Brain microvascular endothelial cell (primary cell): ENCODE measurements at regions not wholly inside any gene's neighbourhood (a gene's known extent, or its start where the extent isn't known, plus 50 kb on each side); places are given as distances from the start of the nearest gene placed in this dataset.

Experiments
- DNase-seq: peaks from one replicate; pipeline ENCODE4 v3.0.0-alpha.2; 2020
- H3K27ac ChIP-seq: fragments of 250-450 bp; sonication (Bioruptor Pico); 2 replicates; pipeline ENCODE4 v1.5.1; 2020; ENCODE audit warnings: mild to moderate bottlenecking, moderate library complexity
- H3K27me3 ChIP-seq: fragments of 250-450 bp; sonication (Bioruptor Pico); replicated peaks from 2 replicates; pipeline ENCODE4 v1.5.1; 2020; ENCODE audit warnings: mild to moderate bottlenecking
- H3K36me3 ChIP-seq: fragments of 250-450 bp; sonication (Bioruptor Pico); replicated peaks from 2 replicates; pipeline ENCODE4 v1.5.1; 2020; ENCODE audit warnings: mild to moderate bottlenecking
- H3K4me3 ChIP-seq: 2 replicates; pipeline ENCODE4 v1.5.1; 2011; ENCODE audit warnings: low read depth, mild to moderate bottlenecking, control low read depth, low read length, moderate library complexity
- in situ Hi-C: cut with HindIII; loops from 2 replicates; pipeline ENCODE4 v1.10.0; 2017; ENCODE audit warnings: low sequenced_read_pairs, low pct_ligation_motif_present
- TF ChIP-seq, protein P1 (sequence below): IDR thresholded peaks from 2 replicates; pipeline ENCODE4 v1.5.1; 2011; ENCODE audit warnings: low read depth, mild to moderate bottlenecking, moderate library complexity, low read length, control low read depth, inconsistent platforms; ENCODE audit errors: missing control alignments

DNA sequence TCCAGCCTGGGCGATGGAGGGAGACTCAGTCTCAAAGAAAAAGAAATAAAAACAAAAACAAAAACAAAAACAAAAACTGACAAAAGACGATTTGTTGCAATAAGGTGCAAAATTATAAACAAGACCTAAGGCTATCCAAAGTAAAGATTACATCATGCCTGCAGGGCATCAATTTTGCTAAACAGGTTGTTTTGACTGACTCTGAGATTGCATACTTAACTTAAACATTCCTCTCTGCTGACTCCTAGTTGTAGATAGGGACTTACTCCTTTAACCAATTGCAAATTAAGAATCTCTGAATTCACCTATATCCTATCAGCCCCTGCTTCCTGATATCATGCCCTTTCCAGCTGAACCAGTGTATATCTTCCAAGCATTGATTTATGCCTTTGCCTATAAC lies 2687.3 kb downstream of the PCDH7 start:
- TF ChIP-seq, protein P1, sequence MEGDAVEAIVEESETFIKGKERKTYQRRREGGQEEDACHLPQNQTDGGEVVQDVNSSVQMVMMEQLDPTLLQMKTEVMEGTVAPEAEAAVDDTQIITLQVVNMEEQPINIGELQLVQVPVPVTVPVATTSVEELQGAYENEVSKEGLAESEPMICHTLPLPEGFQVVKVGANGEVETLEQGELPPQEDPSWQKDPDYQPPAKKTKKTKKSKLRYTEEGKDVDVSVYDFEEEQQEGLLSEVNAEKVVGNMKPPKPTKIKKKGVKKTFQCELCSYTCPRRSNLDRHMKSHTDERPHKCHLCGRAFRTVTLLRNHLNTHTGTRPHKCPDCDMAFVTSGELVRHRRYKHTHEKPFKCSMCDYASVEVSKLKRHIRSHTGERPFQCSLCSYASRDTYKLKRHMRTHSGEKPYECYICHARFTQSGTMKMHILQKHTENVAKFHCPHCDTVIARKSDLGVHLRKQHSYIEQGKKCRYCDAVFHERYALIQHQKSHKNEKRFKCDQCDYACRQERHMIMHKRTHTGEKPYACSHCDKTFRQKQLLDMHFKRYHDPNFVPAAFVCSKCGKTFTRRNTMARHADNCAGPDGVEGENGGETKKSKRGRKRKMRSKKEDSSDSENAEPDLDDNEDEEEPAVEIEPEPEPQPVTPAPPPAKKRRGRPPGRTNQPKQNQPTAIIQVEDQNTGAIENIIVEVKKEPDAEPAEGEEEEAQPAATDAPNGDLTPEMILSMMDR = no peak

DNA sequence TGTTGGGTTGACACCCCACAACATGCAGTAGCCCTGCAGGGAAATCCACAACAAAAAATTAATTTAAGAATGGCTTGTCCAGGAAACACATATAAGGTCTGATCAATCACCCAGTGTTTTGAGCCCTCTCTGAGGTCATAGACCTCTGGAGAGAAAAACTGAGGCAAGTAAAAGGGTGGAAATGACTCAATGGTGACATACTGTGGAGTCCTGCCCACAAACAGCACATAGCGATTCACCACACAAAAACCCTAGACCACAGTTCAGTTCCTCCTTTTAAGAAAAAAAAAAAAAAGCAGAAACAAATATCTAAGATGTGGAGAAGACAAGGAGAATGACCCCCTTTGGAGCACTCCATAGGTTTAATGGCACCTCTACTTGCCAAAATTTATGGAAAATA lies 2691.0 kb downstream of the PCDH7 start:
- DNase-seq = no peak

More for the DNA sequence above, 2687.3 kb downstream of the PCDH7 start:
- no peak for DNase-seq
- no peak overlapping the region for H3K4me3 ChIP-seq
- no peaks in the 10 kb centered on the region for H3K36me3 ChIP-seq
- H3K27ac ChIP-seq = no peak overlapping the region
- H3K27me3 ChIP-seq = no peaks in the 10 kb centered on the region
- in situ Hi-C loops = no loop called here

DNA sequence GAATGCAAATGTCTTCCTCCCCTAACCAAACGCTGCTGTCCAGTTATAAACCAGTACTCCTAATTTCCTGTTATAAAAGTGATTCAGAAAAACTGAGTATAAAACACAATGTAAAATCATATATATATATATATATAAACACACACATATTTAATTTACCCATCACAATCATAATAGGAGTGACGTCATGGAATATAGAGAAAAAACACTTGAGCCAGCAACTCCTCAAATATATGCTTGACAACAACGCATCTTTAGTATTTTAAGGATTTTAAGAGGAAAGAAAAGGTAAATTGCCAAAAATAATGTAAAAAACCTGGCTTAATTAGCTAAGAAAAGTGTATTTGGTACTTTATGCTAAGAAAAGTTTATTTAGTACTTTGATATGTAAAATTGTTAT lies 2701.7 kb downstream of the PCDH7 start:
- in situ Hi-C loops = no loop called here
- no peak overlapping the region for H3K4me3 ChIP-seq
- no peak for DNase-seq
- TF ChIP-seq, protein P1 = no peak
- H3K36me3 ChIP-seq = no peaks in the 10 kb centered on the region
- H3K27ac ChIP-seq = no peak overlapping the region
- H3K27me3 ChIP-seq = no peaks in the 10 kb centered on the region

More for the DNA sequence above, 2691.0 kb downstream of the PCDH7 start:
- TF ChIP-seq, protein P1 = no peak
- in situ Hi-C loops = no loop called here
- Histone ChIP-seq H3K27me3 (no peaks in the 10 kb centered on the region), H3K36me3 (no peaks in the 10 kb centered on the region), H3K4me3 (no peak overlapping the region), H3K27ac (no peak overlapping the region)

DNA sequence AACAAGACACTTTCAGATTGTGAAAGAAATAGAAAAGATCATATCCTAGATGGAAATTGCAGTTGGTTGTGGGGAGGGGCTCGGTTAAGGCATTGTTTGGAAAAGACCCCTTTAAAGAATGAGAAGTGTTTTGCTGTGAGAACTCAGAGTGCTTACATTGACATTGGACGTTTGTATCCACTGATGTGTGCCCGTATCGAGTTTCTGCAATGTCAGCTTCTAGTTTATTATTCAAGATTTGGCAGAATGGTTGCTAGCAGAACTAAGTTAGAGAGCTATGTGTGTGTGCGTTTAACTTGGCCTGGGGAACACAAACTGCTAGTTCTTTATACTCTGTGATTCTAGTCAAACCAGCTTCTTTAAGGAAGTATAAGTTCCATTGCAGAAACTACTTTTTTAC lies 2702.5 kb downstream of the PCDH7 start:
- TF ChIP-seq, protein P1 = no peak

DNA sequence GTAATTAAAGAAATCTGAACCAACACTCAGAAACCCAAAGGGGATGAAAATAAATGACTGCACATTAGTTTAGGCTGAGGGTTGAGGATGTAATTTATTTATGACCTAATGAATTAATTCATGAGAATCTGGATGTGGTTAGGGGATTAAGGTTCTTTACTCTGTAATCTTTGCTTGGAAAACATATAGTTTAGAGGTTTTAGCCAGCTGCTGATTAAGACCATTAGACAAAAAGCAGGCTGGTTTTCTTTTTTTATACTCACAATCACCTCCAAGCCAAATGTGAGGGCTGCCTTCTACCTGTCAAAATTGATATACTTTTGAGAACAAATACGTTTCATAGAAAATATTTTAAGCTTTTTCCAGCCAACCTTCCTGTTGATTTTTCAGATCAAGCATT lies 2705.8 kb downstream of the PCDH7 start:
- H3K27me3 ChIP-seq = no peaks in the 10 kb centered on the region
- in situ Hi-C loops = no loop called here
- TF ChIP-seq, protein P1 = no peak
- no peak overlapping the region for H3K27ac ChIP-seq
- no peaks in the 10 kb centered on the region for H3K36me3 ChIP-seq
- no peak overlapping the region for H3K4me3 ChIP-seq
- no peak for DNase-seq

More for the DNA sequence above, 2702.5 kb downstream of the PCDH7 start:
- Histone ChIP-seq H3K36me3 (no peaks in the 10 kb centered on the region), H3K27me3 (no peaks in the 10 kb centered on the region), H3K27ac (no peak overlapping the region), H3K4me3 (no peak overlapping the region)
- no peak for DNase-seq
- in situ Hi-C loops = no loop called here

DNA sequence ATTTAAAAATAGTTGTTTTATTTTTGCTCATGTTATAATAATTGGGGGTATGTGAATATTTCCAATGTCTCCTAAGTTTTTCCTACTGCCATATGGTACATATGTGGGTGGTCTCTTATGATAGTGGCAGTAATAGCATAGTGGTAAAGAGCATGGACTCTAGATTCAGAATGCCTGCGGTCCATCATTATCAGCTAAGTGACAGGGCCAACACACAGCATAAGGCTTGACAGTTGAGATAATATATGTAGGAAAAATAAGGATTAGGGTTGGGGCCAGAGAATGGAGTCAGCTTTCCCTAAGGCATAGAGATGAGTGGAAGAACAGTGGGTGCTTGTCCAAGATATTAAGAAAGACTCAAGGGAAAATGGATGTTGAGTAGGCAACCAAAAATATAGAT lies 2707.5 kb downstream of the PCDH7 start:
- no peaks in the 10 kb centered on the region for H3K36me3 ChIP-seq
- in situ Hi-C loops = no loop called here
- no peaks in the 10 kb centered on the region for H3K27me3 ChIP-seq
- TF ChIP-seq, protein P1 = no peak
- no peak overlapping the region for H3K4me3 ChIP-seq
- DNase-seq = no peak
- H3K27ac ChIP-seq = no peak overlapping the region
